Stomach (tissue), 8 donors: ENCODE measurements at regions not wholly inside any gene's neighbourhood (a gene's known extent, or its start where the extent isn't known, plus 50 kb on each side); places are given as distances from the start of the nearest gene placed in this dataset.

Experiments
- DNase-seq, 2 donors: peaks; one replicate each; pipeline versions ENCODE4 v3.0.0 to v3.0.0-alpha.2; 2013 to 2019
- H3K27ac ChIP-seq, 5 donors: fragments of 200-600 bp in 4 of 5; sonication (generic) in 4 of 5; one replicate each; pipeline ENCODE4 v1.5.1; 2013 to 2019; ENCODE audit warnings: mild to moderate bottlenecking in 1 of 5, moderate library complexity in 1 of 5
- H3K27me3 ChIP-seq, 3 donors: fragments of 200-600 bp; sonication (generic); one replicate each; pipeline ENCODE4 v1.5.1; 2017 to 2019; ENCODE audit warnings: mixed run types in 1 of 3
- H3K36me3 ChIP-seq, 4 donors: fragments of 200-600 bp; sonication (generic); 1 replicate in 3 of 4; 2 replicates in 1 of 4; pipeline ENCODE4 v1.5.1; 2016 to 2019
- H3K4me1 ChIP-seq, 4 donors: fragments of 200-600 bp; sonication (generic); one replicate each; pipeline ENCODE4 v1.5.1; 2016 to 2019
- H3K4me3 ChIP-seq, 4 donors: fragments of 200-600 bp; sonication (generic) in 3 of 4; one replicate each; pipeline ENCODE4 v1.5.1; 2016 to 2019; ENCODE audit warnings: mild to moderate bottlenecking in 1 of 4
- H3K9me3 ChIP-seq, 4 donors: fragments of 200-600 bp; sonication (generic); one replicate each; pipeline ENCODE4 v1.5.1; 2016 to 2019
- CTCF ChIP-seq, 7 experiments: fragments of 450-650 bp in 4 of 7; fragments of 200-600 bp in 3 of 7; sonication (generic) in 3 of 7; IDR thresholded peaks; one replicate each; pipeline ENCODE4 v1.5.1; 2016 to 2019; ENCODE audit warnings: antibody characterized with exemption in 7 of 7, control low read depth in 2 of 7, mild to moderate bottlenecking in 1 of 7
- EP300 ChIP-seq: sonication (generic); formaldehyde crosslinking; IDR thresholded peaks from one replicate; pipeline ENCODE4 v1.6.1; 2017; ENCODE audit warnings: antibody characterized with exemption
- POLR2A ChIP-seq, 4 donors: fragments of 450-650 bp; IDR thresholded peaks; one replicate each; pipeline ENCODE4 v1.6.1; 2016; ENCODE audit warnings: antibody characterized with exemption in 4 of 4, control low read depth in 2 of 4, mild to moderate bottlenecking in 1 of 4, moderate library complexity in 1 of 4
- POLR2AphosphoS5 ChIP-seq, 3 donors: sonication (generic); formaldehyde crosslinking; IDR thresholded peaks; one replicate each; pipeline ENCODE4 v1.6.1; 2016; ENCODE audit warnings: antibody characterized with exemption in 3 of 3
- WGBS, 5 donors: extraction: QIAGEN DNeasy Blood & Tissue Kit in 3 of 5; methylation state at CpG; one replicate each; pipeline versions ENCODE4 v1.1.5 to v1.1.7; 2013 to 2018; 5-methylcytosine and 5-hydroxymethylcytosine counted together
- intact Hi-C: fragments of 100-400 bp; cut with DNase I; formaldehyde crosslinking; loops from one replicate; pipeline ENCODE4 v1.15.1; 2023; ENCODE audit warnings: low total_unique reads
- donor health status: healthy with polysubstance abuse.
- donor health status: Bipolar disorder and iron deficiency.
- donor health status: healthy.

GRCh38 chr21:43340491-43341377 lies 86.2 kb downstream of the SIK1 start:
- Histone ChIP-seq H3K4me3 (no peak overlapping the region), H3K9me3 (no peaks in the 10 kb centered on the region), H3K36me3 (no peaks in the 10 kb centered on the region), H3K27me3 (peaks cover 0 to 10% (median 0%) of the 10 kb centered on the region in 3 donors), H3K27ac (peak overlapping the region; percentile 21 to 87 (median 57)), H3K4me1 (peaks cover 30 to 50% (median 47%) of the 10 kb centered on the region in 4 donors)
- intact Hi-C loops: no loop called here
- DNase-seq: peak; percentile 62 to 83
- 66 to 77% (median 70%) methylated on average over 20 to 29 of the region's 29 CpGs for WGBS, 5 donors
- TF ChIP-seq POLR2AphosphoS5 (IDR thresholded peaks at IDR 0.05): peak in 1 of 3 donors; percentile 24
- TF ChIP-seq CTCF (IDR thresholded peaks at IDR 0.05): no peak
- TF ChIP-seq EP300: no peak
- TF ChIP-seq POLR2A (IDR thresholded peaks at IDR 0.05): no peak

DNA sequence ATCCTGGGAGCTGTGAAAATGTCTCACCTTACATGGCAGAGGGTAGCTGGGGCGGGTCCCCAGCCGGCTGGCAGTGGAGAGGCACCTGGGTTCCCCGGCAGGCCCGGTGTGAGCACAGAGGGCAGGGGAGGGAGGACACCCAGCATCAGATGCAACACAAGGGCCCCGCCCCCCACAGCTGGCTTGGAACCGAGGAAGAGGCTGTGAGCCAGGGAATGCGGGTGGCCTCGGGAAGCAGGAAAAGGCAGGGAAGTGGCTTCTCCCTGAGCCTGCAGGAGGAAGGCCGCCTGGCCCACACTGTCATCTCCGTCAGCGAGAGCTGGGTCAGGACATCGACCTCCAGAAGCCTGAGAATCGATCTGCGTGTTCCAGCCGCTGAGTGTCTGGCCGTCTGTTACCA lies 87.3 kb downstream of the SIK1 start:
- H3K4me1 ChIP-seq: peaks cover 20 to 40% (median 37%) of the 10 kb centered on the region in 4 donors
- H3K27ac ChIP-seq: peak overlapping the region in 3 of 5 donors; percentile 5 to 24 (median 13)
- WGBS, 5 donors: 73 to 86% (median 82%) methylated on average over 12 to 16 of the region's 16 CpGs
- no peaks in the 10 kb centered on the region for H3K36me3 ChIP-seq
- DNase-seq: no peak
- intact Hi-C loops: no loop called here
- H3K4me3 ChIP-seq: no peak overlapping the region
- H3K9me3 ChIP-seq: no peaks in the 10 kb centered on the region
- no peak for TF ChIP-seq POLR2AphosphoS5 (IDR thresholded peaks at IDR 0.05)
- TF ChIP-seq EP300: no peak
- no peak for TF ChIP-seq CTCF (IDR thresholded peaks at IDR 0.05)
- TF ChIP-seq POLR2A (IDR thresholded peaks at IDR 0.05): no peak
- peaks cover 0 to 10% (median 0%) of the 10 kb centered on the region in 3 donors for H3K27me3 ChIP-seq

DNA sequence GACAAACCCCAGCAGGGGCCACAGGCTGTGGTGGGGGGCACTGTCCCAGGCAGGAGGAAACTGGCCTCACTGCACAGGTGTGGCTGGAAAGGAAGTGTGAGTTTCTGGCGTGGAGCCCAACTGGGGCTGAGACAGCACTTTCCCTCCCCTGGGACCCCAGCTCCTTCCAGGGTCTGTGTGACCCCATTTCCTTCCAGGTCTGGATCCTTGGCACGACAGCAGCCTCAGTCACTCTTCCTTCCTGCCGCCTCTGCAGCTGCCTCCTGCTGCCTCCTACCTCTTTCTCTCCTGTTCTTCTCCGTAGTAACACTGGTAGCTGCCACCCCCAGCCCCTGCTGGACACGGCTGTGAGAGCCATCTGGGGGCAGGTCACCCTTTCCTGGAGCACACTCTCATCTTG lies 88.0 kb downstream of the SIK1 start:
- peak in 1 of 2 donors; percentile 66 for DNase-seq
- Histone ChIP-seq H3K27ac (peak overlapping the region in 1 of 5 donors; percentile 24), H3K36me3 (no peaks in the 10 kb centered on the region), H3K9me3 (no peaks in the 10 kb centered on the region), H3K4me3 (no peak overlapping the region), H3K4me1 (peaks cover 19 to 42% (median 36%) of the 10 kb centered on the region in 4 donors), H3K27me3 (peaks cover 0 to 10% (median 0%) of the 10 kb centered on the region in 3 donors)
- intact Hi-C loops: no loop called here
- 50 to 64% (median 56%) methylated on average over 4 to 5 of the region's 5 CpGs for WGBS, 5 donors
- TF ChIP-seq POLR2A (IDR thresholded peaks at IDR 0.05): no peak
- TF ChIP-seq POLR2AphosphoS5 (IDR thresholded peaks at IDR 0.05): no peak
- TF ChIP-seq CTCF (IDR thresholded peaks at IDR 0.05): no peak
- TF ChIP-seq EP300: no peak

DNA sequence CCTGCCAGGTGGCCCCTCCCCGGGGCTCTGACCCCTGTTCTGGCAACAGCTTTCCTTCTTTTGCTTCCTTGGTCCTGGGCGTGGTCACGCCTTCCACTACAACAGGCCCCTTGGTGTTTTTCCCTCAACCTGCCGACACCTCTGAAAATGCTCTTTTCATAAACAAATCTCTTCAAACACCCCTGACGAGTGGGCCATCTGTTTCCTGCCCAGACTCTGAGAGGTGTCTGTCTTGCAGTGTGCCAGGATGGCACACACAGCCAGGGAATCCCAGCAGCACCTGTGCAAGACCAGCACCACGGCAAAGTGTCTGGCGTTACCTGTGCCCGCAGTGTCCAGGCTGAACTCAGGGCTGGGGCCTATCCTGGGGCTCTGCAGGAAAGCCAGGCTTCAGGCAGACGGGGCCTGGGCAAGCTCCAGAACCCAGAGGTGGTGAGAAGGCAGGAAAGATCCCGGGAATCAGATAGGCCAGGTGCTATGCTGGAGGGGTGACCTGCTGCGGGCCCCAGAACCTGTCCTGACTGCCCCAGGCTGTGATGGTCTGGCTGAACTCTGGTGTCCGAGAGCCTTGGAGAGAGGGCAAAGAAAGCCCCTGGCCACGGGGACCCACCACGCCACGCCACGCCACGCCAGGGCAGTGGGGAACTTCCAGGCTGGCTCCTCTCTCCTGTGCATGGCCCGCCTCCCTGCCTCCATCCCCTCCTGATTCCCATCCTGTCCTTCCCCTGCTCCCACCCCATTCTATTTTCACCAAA lies 88.9 kb downstream of the SIK1 start:
- DNase-seq: no peak
- Histone ChIP-seq H3K9me3 (no peaks in the 10 kb centered on the region), H3K36me3 (no peaks in the 10 kb centered on the region), H3K27ac (no peak overlapping the region), H3K27me3 (peaks cover 0 to 10% (median 0%) of the 10 kb centered on the region in 3 donors), H3K4me1 (peaks cover 21 to 43% (median 37%) of the 10 kb centered on the region in 4 donors), H3K4me3 (no peak overlapping the region)
- TF ChIP-seq EP300 (no peak), POLR2A (IDR thresholded peaks at IDR 0.05) (no peak), CTCF (IDR thresholded peaks at IDR 0.05) (no peak), POLR2AphosphoS5 (IDR thresholded peaks at IDR 0.05) (no peak)
- WGBS, 5 donors: 82 to 91% (median 89%) methylated on average over 13 to 18 of the region's 18 CpGs
- intact Hi-C loops: no loop called here
